ENCODE measurements at regions not wholly inside any gene's neighbourhood (a gene's known extent, or its start where the extent isn't known, plus 50 kb on each side); places are given as distances from the start of the nearest gene placed in this dataset.

DNA sequence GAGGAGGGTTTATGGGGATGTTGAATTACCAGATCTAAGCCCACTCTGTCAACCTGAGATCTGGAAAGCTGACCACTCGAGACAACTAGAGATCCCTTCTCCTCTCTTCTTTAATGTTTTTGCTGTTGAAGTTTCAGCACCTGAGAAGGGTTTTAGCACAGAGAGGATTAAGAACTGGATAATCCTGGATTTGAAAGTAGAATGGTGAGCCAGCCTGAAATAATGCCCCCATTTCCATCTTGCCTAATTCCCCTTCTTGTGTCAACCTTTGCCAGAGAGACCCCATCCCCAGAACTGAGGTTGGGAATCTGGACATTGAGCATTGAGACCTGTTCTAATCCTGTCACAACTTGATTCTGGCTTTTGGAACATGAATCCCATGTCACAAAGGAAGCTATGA, 87.8 kb upstream of the RFLNA start:
- DNase-seq (ENCODE audit: low read depth) = no peak
- TF ChIP-seq, protein P1, sequence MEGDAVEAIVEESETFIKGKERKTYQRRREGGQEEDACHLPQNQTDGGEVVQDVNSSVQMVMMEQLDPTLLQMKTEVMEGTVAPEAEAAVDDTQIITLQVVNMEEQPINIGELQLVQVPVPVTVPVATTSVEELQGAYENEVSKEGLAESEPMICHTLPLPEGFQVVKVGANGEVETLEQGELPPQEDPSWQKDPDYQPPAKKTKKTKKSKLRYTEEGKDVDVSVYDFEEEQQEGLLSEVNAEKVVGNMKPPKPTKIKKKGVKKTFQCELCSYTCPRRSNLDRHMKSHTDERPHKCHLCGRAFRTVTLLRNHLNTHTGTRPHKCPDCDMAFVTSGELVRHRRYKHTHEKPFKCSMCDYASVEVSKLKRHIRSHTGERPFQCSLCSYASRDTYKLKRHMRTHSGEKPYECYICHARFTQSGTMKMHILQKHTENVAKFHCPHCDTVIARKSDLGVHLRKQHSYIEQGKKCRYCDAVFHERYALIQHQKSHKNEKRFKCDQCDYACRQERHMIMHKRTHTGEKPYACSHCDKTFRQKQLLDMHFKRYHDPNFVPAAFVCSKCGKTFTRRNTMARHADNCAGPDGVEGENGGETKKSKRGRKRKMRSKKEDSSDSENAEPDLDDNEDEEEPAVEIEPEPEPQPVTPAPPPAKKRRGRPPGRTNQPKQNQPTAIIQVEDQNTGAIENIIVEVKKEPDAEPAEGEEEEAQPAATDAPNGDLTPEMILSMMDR (conservative IDR thresholded peaks at IDR 0.05; ENCODE audit: low read depth, low read length) = no peak
- H3K4me3 ChIP-seq (ENCODE audit: low read depth, low read length) = no peak overlapping the region

DNA sequence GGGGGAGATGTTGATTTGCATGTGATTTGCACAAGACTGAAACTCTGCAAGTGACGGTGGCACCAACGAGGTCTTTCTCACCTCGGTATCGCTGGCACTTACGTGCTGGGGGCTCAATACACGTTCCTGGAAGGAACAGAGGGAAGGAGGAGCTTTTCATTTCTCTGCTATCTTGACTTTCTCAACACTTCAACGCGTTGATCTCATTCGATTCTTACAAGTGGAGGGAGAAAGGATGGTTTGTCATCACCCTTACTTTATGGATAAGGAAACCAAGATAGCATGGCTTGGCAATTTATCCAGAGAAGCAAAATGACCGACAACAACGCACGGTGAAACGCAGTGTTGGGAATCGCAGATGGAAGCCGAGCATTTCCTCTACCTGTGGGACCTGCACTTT, 87.3 kb upstream of the RFLNA start:
- no peak overlapping the region for H3K4me3 ChIP-seq (ENCODE audit: low read depth, low read length)
- no peak for DNase-seq (ENCODE audit: low read depth)
- TF ChIP-seq, protein P1 (conservative IDR thresholded peaks at IDR 0.05; ENCODE audit: low read depth, low read length) = no peak

DNA sequence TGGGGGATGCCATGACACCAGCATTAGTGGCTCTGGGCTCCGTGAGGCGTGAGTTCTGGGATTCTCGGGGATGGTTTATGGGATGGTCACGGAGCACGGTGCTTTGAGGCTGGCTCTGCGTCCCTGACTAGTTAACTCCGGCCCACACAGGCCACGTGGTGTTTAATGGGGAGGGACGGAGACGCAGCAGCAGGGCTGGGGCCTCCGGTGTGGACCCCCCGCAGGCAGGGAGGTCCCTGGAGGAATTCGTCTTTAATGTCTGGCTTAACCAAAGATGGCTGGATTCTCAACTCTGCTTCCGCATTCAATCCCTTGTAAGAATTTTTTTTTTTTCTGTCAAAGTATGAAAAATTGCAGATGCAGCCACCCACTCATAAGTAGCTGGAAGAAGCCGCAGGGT, 86.4 kb upstream of the RFLNA start:
- TF ChIP-seq, protein P1 (conservative IDR thresholded peaks at IDR 0.05; ENCODE audit: low read depth, low read length) = no peak

DNA sequence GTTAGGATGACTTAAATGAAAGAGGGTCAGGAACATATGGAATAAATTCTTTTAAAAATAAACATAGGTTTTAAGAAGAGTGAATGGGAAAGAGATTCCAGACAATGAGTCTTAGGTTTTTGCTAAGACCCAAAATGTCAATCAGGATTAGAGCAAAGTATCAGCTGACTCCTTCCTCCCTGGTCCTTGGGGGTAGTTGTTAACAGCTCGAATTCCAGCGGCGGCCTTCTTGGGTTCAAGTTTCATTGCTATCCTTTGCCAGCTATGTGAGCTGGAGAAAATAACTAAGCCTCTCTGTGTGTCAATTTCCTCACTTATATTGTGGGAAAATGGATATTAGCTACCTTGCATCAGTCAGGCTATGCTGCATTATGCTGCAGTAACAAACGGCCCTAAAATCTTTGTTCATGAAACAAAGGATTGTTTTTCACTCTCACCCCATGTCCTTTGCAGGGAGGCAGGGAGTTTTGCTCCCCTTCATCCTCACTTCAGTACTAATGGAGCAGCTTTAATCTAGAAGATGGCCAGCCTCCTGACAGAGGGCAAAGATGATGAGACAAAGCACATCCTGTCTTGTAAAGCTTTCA, 83.8 kb upstream of the RFLNA start:
- TF ChIP-seq, protein P1 (conservative IDR thresholded peaks at IDR 0.05; ENCODE audit: low read depth, low read length) = no peak
- H3K4me3 ChIP-seq (ENCODE audit: low read depth, low read length) = no peak overlapping the region
- DNase-seq (ENCODE audit: low read depth) = no peak

More for the DNA sequence above, 86.4 kb upstream of the RFLNA start:
- no peak overlapping the region for H3K4me3 ChIP-seq (ENCODE audit: low read depth, low read length)
- DNase-seq (ENCODE audit: low read depth) = no peak

DNA sequence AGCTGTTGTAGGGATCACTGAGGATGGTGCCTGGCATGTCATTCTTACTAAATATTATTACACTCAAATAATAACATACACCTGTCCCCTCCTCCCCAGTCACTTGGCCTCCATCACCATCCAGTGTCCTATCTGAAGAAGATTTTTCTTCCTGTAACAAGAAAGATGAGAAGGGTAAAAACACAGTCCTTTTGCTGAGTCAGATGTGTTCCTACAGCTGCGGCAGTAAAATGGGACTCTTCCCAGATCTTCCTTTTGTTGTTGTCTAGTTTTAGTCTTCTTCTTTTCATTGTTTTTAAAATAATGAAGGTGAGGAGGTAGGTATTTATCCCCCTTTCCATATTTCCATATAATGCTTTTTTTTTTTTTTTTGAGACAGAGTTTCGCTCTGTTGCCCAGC, 83.1 kb upstream of the RFLNA start:
- no peak for DNase-seq (ENCODE audit: low read depth)
- no peak overlapping the region for H3K4me3 ChIP-seq (ENCODE audit: low read depth, low read length)
- TF ChIP-seq, protein P1 (conservative IDR thresholded peaks at IDR 0.05; ENCODE audit: low read depth, low read length) = no peak

DNA sequence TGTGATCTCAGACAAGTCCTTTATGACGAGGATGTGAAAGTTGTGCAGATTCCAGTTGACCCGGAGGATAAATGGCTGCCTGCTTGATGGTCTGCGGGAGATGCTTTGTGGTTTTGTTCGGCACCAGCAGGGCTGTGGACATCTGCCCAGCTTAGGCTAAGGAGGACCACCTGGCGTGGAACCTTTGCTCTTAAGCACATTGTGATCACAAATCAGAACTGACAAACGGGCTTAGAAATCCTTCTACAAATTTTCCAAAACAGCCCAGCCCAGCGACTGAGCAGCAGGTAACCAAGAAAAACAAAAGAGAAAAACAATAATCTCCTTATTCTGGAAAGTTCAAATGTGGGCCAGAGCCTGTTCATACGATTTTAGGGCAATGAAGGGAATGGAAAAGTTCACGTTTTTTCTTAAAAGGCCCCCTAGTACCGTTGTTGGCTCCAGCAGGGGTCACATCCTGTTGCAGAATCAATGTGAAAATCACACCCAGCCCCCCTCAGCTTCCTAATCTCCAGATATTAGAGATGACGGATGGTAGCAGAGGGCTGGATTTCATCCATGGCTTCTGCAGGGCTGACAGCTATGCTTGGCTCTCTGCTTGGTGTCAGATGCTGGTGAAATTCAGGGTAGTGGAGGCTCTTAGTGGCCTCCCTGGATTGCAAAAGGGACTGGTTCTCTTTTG, 81.1 kb upstream of the RFLNA start:
- TF ChIP-seq, protein P1 (conservative IDR thresholded peaks at IDR 0.05; ENCODE audit: low read depth, low read length) = no peak
- no peak for DNase-seq (ENCODE audit: low read depth)
- no peak overlapping the region for H3K4me3 ChIP-seq (ENCODE audit: low read depth, low read length)

DNA sequence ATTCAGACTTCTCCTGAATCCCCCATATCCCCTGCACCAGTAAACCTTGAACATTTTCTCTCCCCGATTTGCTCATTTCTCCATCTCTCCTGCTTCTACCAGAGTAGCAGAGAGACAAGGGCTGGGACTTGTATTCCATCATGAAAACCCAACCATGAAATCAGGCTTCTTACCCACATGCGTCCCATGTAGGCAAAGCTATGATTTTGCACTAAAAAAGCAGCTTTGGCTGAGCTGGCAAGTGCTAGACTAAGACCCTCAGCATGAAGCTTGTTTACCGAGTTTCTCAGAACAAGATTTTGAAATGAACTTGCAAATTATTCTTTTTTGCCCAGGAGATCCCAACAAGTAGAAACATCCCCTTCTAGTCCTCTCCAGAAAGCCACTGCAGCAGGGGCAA, 80.3 kb upstream of the RFLNA start:
- TF ChIP-seq, protein P1 (conservative IDR thresholded peaks at IDR 0.05; ENCODE audit: low read depth, low read length) = no peak
- no peak overlapping the region for H3K4me3 ChIP-seq (ENCODE audit: low read depth, low read length)
- no peak for DNase-seq (ENCODE audit: low read depth)

Data from epithelial cell of proximal tubule (primary cell).